H1 (cell line): ENCODE measurements at regions not wholly inside any gene's neighbourhood (a gene's known extent, or its start where the extent isn't known, plus 50 kb on each side); places are given as distances from the start of the nearest gene placed in this dataset.

ENCODE experiments used
- CTCF ChIA-PET: fragments of 300-600 bp; sonication (Branson Sonifier 250); formaldehyde crosslinking; loops from one replicate; lab custom pipeline; 2021; ENCODE audit not compliant: partially characterized antibody; lab: Charles Lee
- POLR2A ChIA-PET: fragments of 300-600 bp; sonication (Branson Sonifier 250); formaldehyde crosslinking; loops from one replicate; lab custom pipeline; 2021; ENCODE audit warnings: inconsistent platforms; ENCODE audit not compliant: partially characterized antibody; lab: Charles Lee
- DNase-seq, 2 experiments: peaks; one replicate each; pipeline versions ENCODE4 v3.0.0 to v3.0.0-alpha.2; 2010 to 2022; ENCODE audit warnings: low spot score in 2 of 2, low read depth in 1 of 2, mixed read lengths in 1 of 2
- FAIRE-seq: peaks from 2 replicates; lab custom pipeline; 2011; peaks lifted over from hg19 to GRCh38; lab: Jason Lieb, UNC
- H2AFZ ChIP-seq: 2 replicates; pipeline ENCODE4 v1.8.1; 2012; ENCODE audit warnings: low read length, inconsistent platforms
- H2AK5ac ChIP-seq: 2 replicates; pipeline ENCODE4 v1.6.1; 2013; ENCODE audit warnings: low read depth, low read length
- H2BK120ac ChIP-seq: replicated peaks from 2 replicates; pipeline ENCODE3; 2013; ENCODE audit warnings: low read depth, low read length, inconsistent platforms
- H2BK12ac ChIP-seq: 2 replicates; pipeline ENCODE4 v1.6.1; 2013; ENCODE audit warnings: low read depth, low read length
- H2BK15ac ChIP-seq: 2 replicates; pipeline ENCODE4 v1.6.1; 2013; ENCODE audit warnings: low read length
- H2BK20ac ChIP-seq: 2 replicates; pipeline ENCODE4 v1.6.1; 2013; ENCODE audit warnings: low read length
- H2BK5ac ChIP-seq: 2 replicates; pipeline ENCODE4 v1.6.1; 2013; ENCODE audit warnings: low read depth, low read length
- H3K14ac ChIP-seq: 2 replicates; pipeline ENCODE4 v1.6.1; 2013; ENCODE audit warnings: inconsistent platforms; ENCODE audit not compliant: insufficient read length
- H3K18ac ChIP-seq: 2 replicates; pipeline ENCODE4 v1.6.1; 2013; ENCODE audit warnings: low read length; ENCODE audit errors: extremely low read depth
- H3K23ac ChIP-seq: 2 replicates; pipeline ENCODE4 v1.6.1; 2013; ENCODE audit warnings: inconsistent platforms; ENCODE audit not compliant: insufficient read length
- H3K23me2 ChIP-seq: 2 replicates; pipeline ENCODE4 v1.6.1; 2013; ENCODE audit warnings: low read depth, low read length
- H3K27ac ChIP-seq: 2 replicates; pipeline ENCODE4 v1.6.1; 2011; ENCODE audit warnings: low read depth, low read length, inconsistent platforms
- H3K27me3 ChIP-seq, 4 experiments: replicated peaks in 1 of 4; 1 replicate in 1 of 4; 2 replicates in 3 of 4; pipeline versions ENCODE4 v1.6.1 to v1.8.1; 2011 to 2013; ENCODE audit warnings: low read length in 3 of 4, mild to moderate bottlenecking in 3 of 4, inconsistent platforms in 2 of 4, mixed read lengths in 2 of 4, moderate library complexity in 1 of 4; ENCODE audit not compliant: control insufficient read depth in 3 of 4, insufficient read depth in 3 of 4; ENCODE audit errors: extremely low read depth in 1 of 4
- H3K36me3 ChIP-seq, 4 experiments: 2 replicates each; pipeline versions ENCODE4 v1.6.1 to v1.8.1; 2011 to 2013; ENCODE audit warnings: mild to moderate bottlenecking in 4 of 4, low read length in 3 of 4, moderate library complexity in 2 of 4, control low read depth in 1 of 4, inconsistent platforms in 1 of 4; ENCODE audit not compliant: insufficient read depth in 4 of 4, control insufficient read depth in 2 of 4
- H3K4ac ChIP-seq: replicated peaks from 2 replicates; pipeline ENCODE3; 2013; ENCODE audit warnings: low read length, low read depth, mixed read lengths, inconsistent platforms; ENCODE audit not compliant: insufficient read length
- H3K4me1 ChIP-seq, 4 experiments: replicated peaks in 1 of 4; 1 replicate in 1 of 4; 2 replicates in 3 of 4; pipeline versions ENCODE4 v1.6.1 to v1.8.1; 2011 to 2013; ENCODE audit warnings: low read length in 3 of 4, inconsistent platforms in 2 of 4, mixed read lengths in 1 of 4; ENCODE audit not compliant: insufficient read depth in 4 of 4, control insufficient read depth in 3 of 4
- H3K4me2 ChIP-seq, 2 experiments: 2 replicates each; pipeline versions ENCODE4 v1.6.1 to v1.8.1; 2011 to 2013; ENCODE audit warnings: low read depth in 2 of 2, low read length in 2 of 2, control low read depth in 1 of 2, inconsistent platforms in 1 of 2, mild to moderate bottlenecking in 1 of 2; ENCODE audit not compliant: insufficient read depth in 1 of 2
- H3K4me3 ChIP-seq, 4 experiments: fragments of 200-600, 300-600 bp in 1 of 4; sonication (generic), shearing (Covaris generic), sonication (Bioruptor Twin) in 1 of 4; 2 replicates each; pipeline versions ENCODE4 v1.5.1 to v1.8.1; 2011 to 2016; ENCODE audit warnings: low read length in 4 of 4, low read depth in 3 of 4, control low read depth in 2 of 4, inconsistent platforms in 2 of 4, mild to moderate bottlenecking in 2 of 4, mixed read lengths in 1 of 4, moderate library complexity in 1 of 4; ENCODE audit not compliant: insufficient read depth in 2 of 4; ENCODE audit errors: extremely low read depth in 1 of 4
- H3K56ac ChIP-seq: replicated peaks from 2 replicates; pipeline ENCODE3; 2013; ENCODE audit warnings: low read depth, mild to moderate bottlenecking, mixed read lengths, low read length, inconsistent platforms; ENCODE audit not compliant: insufficient read length
- H3K79me1 ChIP-seq: 2 replicates; pipeline ENCODE4 v1.6.1; 2013; ENCODE audit warnings: low read depth, low read length, control low read depth
- H3K79me2 ChIP-seq, 2 experiments: 2 replicates each; pipeline versions ENCODE4 v1.6.1 to v1.8.1; 2012 to 2013; ENCODE audit warnings: low read length in 2 of 2, mild to moderate bottlenecking in 2 of 2, inconsistent platforms in 1 of 2; ENCODE audit not compliant: insufficient read depth in 2 of 2, control insufficient read depth in 1 of 2
- H3K9ac ChIP-seq, 4 experiments: replicated peaks in 1 of 4; 1 replicate in 1 of 4; 2 replicates in 3 of 4; pipeline versions ENCODE4 v1.6.1 to v1.8.1; 2011 to 2013; ENCODE audit warnings: low read depth in 3 of 4, low read length in 3 of 4, control low read depth in 2 of 4, mild to moderate bottlenecking in 2 of 4, moderate library complexity in 2 of 4, inconsistent platforms in 1 of 4; ENCODE audit errors: extremely low read depth in 1 of 4
- H3K9me3 ChIP-seq, 2 experiments: 2 replicates each; pipeline versions ENCODE4 v1.6.1 to v1.8.1; 2012 to 2013; ENCODE audit warnings: mild to moderate bottlenecking in 2 of 2, moderate library complexity in 2 of 2, control low read depth in 1 of 2, inconsistent platforms in 1 of 2, low read depth in 1 of 2, low read length in 1 of 2, mixed read lengths in 1 of 2; ENCODE audit not compliant: insufficient read depth in 2 of 2
- H4K20me1 ChIP-seq, 2 experiments: replicated peaks in 1 of 2; 2 replicates each; pipeline versions ENCODE3 to v1.8.1; 2011 to 2013; ENCODE audit warnings: inconsistent platforms in 2 of 2, low read length in 2 of 2, mild to moderate bottlenecking in 1 of 2; ENCODE audit not compliant: insufficient read depth in 2 of 2, control insufficient read depth in 1 of 2
- H4K5ac ChIP-seq: 2 replicates; pipeline ENCODE4 v1.6.1; 2013; ENCODE audit warnings: low read length, low read depth, mixed read lengths, inconsistent platforms; ENCODE audit not compliant: insufficient read length
- H4K8ac ChIP-seq: 2 replicates; pipeline ENCODE4 v1.8.0; 2013; ENCODE audit warnings: mild to moderate bottlenecking, moderate library complexity, low read length, inconsistent platforms; ENCODE audit not compliant: insufficient read depth; ENCODE audit errors: extremely low read depth
- H4K91ac ChIP-seq: replicated peaks from 2 replicates; pipeline ENCODE3; 2013; ENCODE audit warnings: low read length, mixed read lengths, inconsistent platforms; ENCODE audit not compliant: insufficient read length
- BACH1 ChIP-seq: IDR thresholded peaks from 2 replicates; pipeline ENCODE4 v1.6.1; 2012; ENCODE audit warnings: low read length, improper control_type of control experiment
- CEBPB ChIP-seq: IDR thresholded peaks from 2 replicates; pipeline ENCODE4 v1.6.1; 2012; ENCODE audit warnings: low read depth, low read length
- CREB1 ChIP-seq: IDR thresholded peaks from 2 replicates; pipeline ENCODE4 v1.6.1; 2012; ENCODE audit warnings: inconsistent platforms
- GTF2F1 ChIP-seq: IDR thresholded peaks from 2 replicates; pipeline ENCODE4 v1.6.1; 2012; ENCODE audit warnings: low read depth, low read length, improper control_type of control experiment, borderline replicate concordance
- JUND ChIP-seq: IDR thresholded peaks from 2 replicates; pipeline ENCODE4 v1.6.1; 2011; ENCODE audit warnings: mild to moderate bottlenecking, improper control_type of control experiment, low read length
- NRF1 ChIP-seq: IDR thresholded peaks from 2 replicates; pipeline ENCODE4 v1.6.1; 2011; ENCODE audit warnings: mild to moderate bottlenecking, low read depth, low read length, improper control_type of control experiment
- POLR2AphosphoS5 ChIP-seq: IDR thresholded peaks from 2 replicates; pipeline ENCODE4 v1.6.1; 2011; ENCODE audit warnings: low read depth, low read length
- RAD21 ChIP-seq, 2 experiments: IDR thresholded peaks in 1 of 2; conservative IDR thresholded peaks in 1 of 2; 2 replicates each; pipeline ENCODE4 v1.6.1; 2011; ENCODE audit warnings: low read depth in 2 of 2, low read length in 2 of 2, improper control_type of control experiment in 1 of 2, inconsistent platforms in 1 of 2, mild to moderate bottlenecking in 1 of 2, moderate library complexity in 1 of 2
- RFX5 ChIP-seq: IDR thresholded peaks from 2 replicates; pipeline ENCODE4 v1.6.1; 2011; ENCODE audit warnings: low read depth, low read length, improper control_type of control experiment, borderline replicate concordance
- SAP30 ChIP-seq: fragments of 300-600 bp; sonication (generic); IDR thresholded peaks from 2 replicates; pipeline ENCODE4 v1.7.1; 2012; ENCODE audit warnings: low read length, moderate library complexity, mild to moderate bottlenecking, inconsistent platforms; ENCODE audit not compliant: insufficient read depth, insufficient replicate concordance
- SIX5 ChIP-seq: IDR thresholded peaks from 2 replicates; pipeline ENCODE4 v1.6.1; 2011; ENCODE audit warnings: mild to moderate bottlenecking, low read depth, low read length
- SP1 ChIP-seq: IDR thresholded peaks from 2 replicates; pipeline ENCODE4 v1.6.1; 2011; ENCODE audit warnings: low read depth, low read length
- SP2 ChIP-seq: IDR thresholded peaks from 2 replicates; pipeline ENCODE4 v1.6.1; 2012; ENCODE audit warnings: mild to moderate bottlenecking, low read length, inconsistent platforms
- SUZ12 ChIP-seq: fragments of 200-600 bp; sonication (generic); IDR thresholded peaks from 2 replicates; pipeline ENCODE4 v1.6.1; 2012; ENCODE audit warnings: mild to moderate bottlenecking, inconsistent platforms, low read length, moderate library complexity, mixed read lengths
- WGBS, 2 experiments: shearing (Covaris generic) in 1 of 2; methylation state at CpG; one replicate each; pipeline versions ENCODE4 v1.1.6 to v1.1.7; 2013 to 2015; ENCODE audit warnings: low lambda C conversion rate in 2 of 2, mixed read lengths in 2 of 2, inconsistent platforms in 1 of 2, low coverage in 1 of 2, missing lambda C conversion rate in 1 of 2; ENCODE audit not compliant: insufficient replicate concordance in 2 of 2, insufficient coverage in 1 of 2, insufficient read length in 1 of 2; ENCODE audit errors: extremely low coverage in 1 of 2, missing lambda C conversion rate in 1 of 2; 5-methylcytosine and 5-hydroxymethylcytosine counted together

GRCh38 chr13:106723036-106723435, 155.1 kb upstream of the ARGLU1 start:
- Histone ChIP-seq H3K27me3 (no peaks in the 10 kb centered on the region), H2AFZ (no peak overlapping the region), H4K5ac (no peak overlapping the region), H2BK5ac (no peak overlapping the region), H4K91ac (no peak overlapping the region), H4K8ac (no peak overlapping the region), H3K4me3 (no peak overlapping the region), H3K56ac (no peak overlapping the region), H3K9ac (no peak overlapping the region), H3K27ac (no peak overlapping the region), H3K23me2 (no peaks in the 10 kb centered on the region), H3K79me1 (no peaks in the 10 kb centered on the region), H3K4me2 (no peak overlapping the region), H4K20me1 (no peaks in the 10 kb centered on the region), H2BK15ac (no peak overlapping the region), H2AK5ac (no peak overlapping the region), H3K14ac (no peak overlapping the region), H3K23ac (no peak overlapping the region), H2BK12ac (no peak overlapping the region), H3K79me2 (no peaks in the 10 kb centered on the region), H2BK120ac (no peak overlapping the region), H3K36me3 (no peaks in the 10 kb centered on the region), H3K4ac (no peak overlapping the region), H3K9me3 (no peaks in the 10 kb centered on the region), H3K18ac (no peak overlapping the region), H3K4me1 (peaks cover 0 to 3% (median 0%) of the 10 kb centered on the region in 4 experiments; a peak in 2 of 7 replicates), H2BK20ac (no peak overlapping the region)
- no peak for DNase-seq
- no peak for TF ChIP-seq JUND
- TF ChIP-seq RFX5 = no peak
- TF ChIP-seq SP2 = no peak
- TF ChIP-seq SIX5 = no peak
- no peak for TF ChIP-seq POLR2AphosphoS5
- TF ChIP-seq SUZ12 = no peak
- TF ChIP-seq CREB1 = no peak
- no peak for TF ChIP-seq GTF2F1
- no peak for TF ChIP-seq SAP30
- TF ChIP-seq SP1 = no peak
- no peak for TF ChIP-seq CEBPB
- TF ChIP-seq RAD21 (IDR thresholded peaks at IDR 0.05 in 1 of 2, conservative IDR thresholded peaks at IDR 0.05 in 1 of 2; ENCODE audit: low read depth in 2 of 2, low read length in 2 of 2) = no peak
- TF ChIP-seq NRF1 = no peak
- no peak for TF ChIP-seq BACH1
- POLR2A ChIA-PET = no interaction called here
- 89% methylated on average over 6 of the region's 6 CpGs; no CpG with 5 or more reads in 1 of the 2 experiments for WGBS, 2 experiments
- CTCF ChIA-PET = interaction anchor here (1.0 to 1.3 kb wide), 2 partner anchors 17 to 102 kb away, joined by 3 to 4 read pairs; no protein-coding TSS in a partner anchor
- FAIRE-seq = no peak
